H9 (cell line): ENCODE measurements at regions not wholly inside any gene's neighbourhood (a gene's known extent, or its start where the extent isn't known, plus 50 kb on each side); places are given as distances from the start of the nearest gene placed in this dataset.

Experiments used
- DNase-seq: peaks from one replicate; pipeline ENCODE4 v3.0.0-alpha.2; 2017
- H2AFZ ChIP-seq: one replicate; pipeline ENCODE4 v1.6.1; 2013; ENCODE audit warnings: mild to moderate bottlenecking, low read length, control low read depth, moderate library complexity
- H2AK5ac ChIP-seq: 2 replicates; pipeline ENCODE4 v1.6.1; 2013; ENCODE audit warnings: low read length, control low read depth, mixed read lengths; ENCODE audit not compliant: insufficient read length
- H2BK120ac ChIP-seq: one replicate; pipeline ENCODE4 v1.6.1; 2013; ENCODE audit warnings: low read depth, mild to moderate bottlenecking, low read length, control low read depth, inconsistent platforms; ENCODE audit not compliant: poor library complexity, severe bottlenecking
- H2BK12ac ChIP-seq: 2 replicates; pipeline ENCODE4 v1.6.1; 2013; ENCODE audit warnings: low read length, control low read depth, mixed read lengths, low read depth; ENCODE audit not compliant: insufficient read length
- H2BK15ac ChIP-seq: 2 replicates; pipeline ENCODE4 v1.6.1; 2013; ENCODE audit warnings: low read depth, low read length, control low read depth
- H2BK20ac ChIP-seq: one replicate; pipeline ENCODE4 v1.6.1; 2013; ENCODE audit warnings: low read depth, mild to moderate bottlenecking, low read length, control low read depth, inconsistent platforms; ENCODE audit not compliant: poor library complexity, severe bottlenecking
- H2BK5ac ChIP-seq: 2 replicates; pipeline ENCODE4 v1.6.1; 2013; ENCODE audit warnings: low read length, control low read depth, mixed read lengths; ENCODE audit not compliant: insufficient read length
- H3K14ac ChIP-seq: 2 replicates; pipeline ENCODE4 v1.6.1; 2013; ENCODE audit warnings: low read length, control low read depth; ENCODE audit not compliant: insufficient read depth
- H3K18ac ChIP-seq: 2 replicates; pipeline ENCODE4 v1.6.1; 2013; ENCODE audit warnings: low read depth, mild to moderate bottlenecking, mixed read lengths, low read length, control low read depth; ENCODE audit not compliant: insufficient read length
- H3K23ac ChIP-seq: 2 replicates; pipeline ENCODE4 v1.6.1; 2013; ENCODE audit warnings: low read length, control low read depth, mixed read lengths, low read depth; ENCODE audit not compliant: insufficient read length
- H3K23me2 ChIP-seq: 2 replicates; pipeline ENCODE4 v1.6.1; 2013; ENCODE audit warnings: low read depth, mild to moderate bottlenecking, mixed read lengths, low read length, control low read depth; ENCODE audit not compliant: insufficient read length, poor library complexity, severe bottlenecking
- H3K27ac ChIP-seq: 2 replicates; pipeline ENCODE4 v1.5.1; 2013; ENCODE audit warnings: low read length, control low read depth, mixed read lengths, low read depth; ENCODE audit not compliant: insufficient read length
- H3K27me3 ChIP-seq: 2 replicates; pipeline ENCODE4 v1.6.1; 2013; ENCODE audit warnings: low read length, control low read depth, inconsistent platforms; ENCODE audit not compliant: insufficient read depth
- H3K4ac ChIP-seq: 2 replicates; pipeline ENCODE4 v1.6.1; 2013; ENCODE audit warnings: low read depth, mild to moderate bottlenecking, control low read depth, inconsistent platforms, low read length, moderate library complexity
- H3K4me1 ChIP-seq: 2 replicates; pipeline ENCODE4 v1.6.1; 2013; ENCODE audit warnings: low read length, control low read depth, inconsistent platforms; ENCODE audit not compliant: insufficient read depth
- H3K4me2 ChIP-seq: 2 replicates; pipeline ENCODE4 v1.6.1; 2013; ENCODE audit warnings: low read length, control low read depth, mixed read lengths; ENCODE audit not compliant: insufficient read length, insufficient read depth
- H3K56ac ChIP-seq: 2 replicates; pipeline ENCODE4 v1.6.1; 2013; ENCODE audit warnings: low read depth, mild to moderate bottlenecking, mixed read lengths, low read length, control low read depth; ENCODE audit not compliant: insufficient read length
- H3K79me1 ChIP-seq: 2 replicates; pipeline ENCODE4 v1.6.1; 2013; ENCODE audit warnings: low read depth, mild to moderate bottlenecking, moderate library complexity, low read length, control low read depth, inconsistent platforms; ENCODE audit not compliant: insufficient read depth, poor library complexity, severe bottlenecking
- H3K79me2 ChIP-seq: 2 replicates; pipeline ENCODE4 v1.6.1; 2013; ENCODE audit warnings: low read length, control low read depth, inconsistent platforms; ENCODE audit not compliant: insufficient read depth
- H3K9ac ChIP-seq: 2 replicates; pipeline ENCODE4 v1.6.1; 2013; ENCODE audit warnings: low read length, control low read depth, mixed read lengths; ENCODE audit not compliant: insufficient read length; ENCODE audit errors: extremely low read depth
- H3K9me3 ChIP-seq: one replicate; pipeline ENCODE4 v1.6.1; 2013; ENCODE audit warnings: low read depth, low read length, inconsistent platforms; ENCODE audit not compliant: control insufficient read depth
- H3T11ph ChIP-seq: one replicate; pipeline ENCODE4 v1.6.1; 2013; ENCODE audit warnings: mild to moderate bottlenecking, low read length, control low read depth, inconsistent platforms
- H4K20me1 ChIP-seq: one replicate; pipeline ENCODE4 v1.6.1; 2013; ENCODE audit not compliant: control insufficient read depth, insufficient read length, insufficient read depth
- H4K5ac ChIP-seq: 2 replicates; pipeline ENCODE4 v1.6.1; 2013; ENCODE audit warnings: low read depth, mild to moderate bottlenecking, mixed read lengths, low read length, control low read depth; ENCODE audit not compliant: insufficient read length
- H4K8ac ChIP-seq: replicated peaks from 2 replicates; pipeline ENCODE4 v1.6.1; 2013; ENCODE audit warnings: low read length, control low read depth, mixed read lengths, low read depth; ENCODE audit not compliant: insufficient read length
- H4K91ac ChIP-seq: 2 replicates; pipeline ENCODE4 v1.6.1; 2013; ENCODE audit warnings: low read depth, mild to moderate bottlenecking, moderate library complexity, mixed read lengths, low read length, control low read depth; ENCODE audit not compliant: insufficient read length
- H3K27ac Mint-ChIP-seq, 3 experiments: 2 replicates in 2 of 3; 3 replicates in 1 of 3; pipeline ENCODE4 v1.8.0; 2020 to 2021; ENCODE audit warnings: mixed read lengths in 3 of 3, mild to moderate bottlenecking in 1 of 3, moderate library complexity in 1 of 3
- H3K27me3 Mint-ChIP-seq: 2 replicates; pipeline ENCODE4 v1.8.0; 2021; ENCODE audit warnings: low read depth, mild to moderate bottlenecking, moderate library complexity, mixed read lengths
- H3K36me3 Mint-ChIP-seq, 3 experiments: 2 replicates in 2 of 3; 3 replicates in 1 of 3; pipeline ENCODE4 v1.8.0; 2020 to 2021; ENCODE audit warnings: low read depth in 3 of 3, mixed read lengths in 3 of 3; ENCODE audit not compliant: insufficient read depth in 1 of 3
- H3K4me1 Mint-ChIP-seq, 2 experiments: 2 replicates each; pipeline ENCODE4 v1.8.0; 2020; ENCODE audit warnings: mixed read lengths in 2 of 2
- H3K4me3 Mint-ChIP-seq, 2 experiments: 2 replicates in 1 of 2; 3 replicates in 1 of 2; pipeline ENCODE4 v1.8.0; 2020 to 2021; ENCODE audit warnings: mild to moderate bottlenecking in 2 of 2, mixed read lengths in 2 of 2, moderate library complexity in 1 of 2
- H3K9me3 Mint-ChIP-seq, 2 experiments: 2 replicates in 1 of 2; 3 replicates in 1 of 2; pipeline ENCODE4 v1.8.0; 2020; ENCODE audit warnings: mild to moderate bottlenecking in 2 of 2, mixed read lengths in 2 of 2, moderate library complexity in 1 of 2
- WGBS: extraction: QIAGEN DNeasy Blood & Tissue Kit; methylation state at CpG from one replicate; pipeline ENCODE4 v1.1.7; 2013; ENCODE audit warnings: missing lambda C conversion rate, low lambda C conversion rate, mixed read lengths; ENCODE audit not compliant: insufficient read length; ENCODE audit errors: extremely low coverage; 5-methylcytosine and 5-hydroxymethylcytosine counted together
- TF ChIP-seq, protein P1 (sequence below): fragments of 200-600 bp; sonication (generic); conservative IDR thresholded peaks from 3 replicates; pipeline ENCODE4 v1.8.0; 2021; ENCODE audit warnings: antibody characterized with exemption, mild to moderate bottlenecking

DNA sequence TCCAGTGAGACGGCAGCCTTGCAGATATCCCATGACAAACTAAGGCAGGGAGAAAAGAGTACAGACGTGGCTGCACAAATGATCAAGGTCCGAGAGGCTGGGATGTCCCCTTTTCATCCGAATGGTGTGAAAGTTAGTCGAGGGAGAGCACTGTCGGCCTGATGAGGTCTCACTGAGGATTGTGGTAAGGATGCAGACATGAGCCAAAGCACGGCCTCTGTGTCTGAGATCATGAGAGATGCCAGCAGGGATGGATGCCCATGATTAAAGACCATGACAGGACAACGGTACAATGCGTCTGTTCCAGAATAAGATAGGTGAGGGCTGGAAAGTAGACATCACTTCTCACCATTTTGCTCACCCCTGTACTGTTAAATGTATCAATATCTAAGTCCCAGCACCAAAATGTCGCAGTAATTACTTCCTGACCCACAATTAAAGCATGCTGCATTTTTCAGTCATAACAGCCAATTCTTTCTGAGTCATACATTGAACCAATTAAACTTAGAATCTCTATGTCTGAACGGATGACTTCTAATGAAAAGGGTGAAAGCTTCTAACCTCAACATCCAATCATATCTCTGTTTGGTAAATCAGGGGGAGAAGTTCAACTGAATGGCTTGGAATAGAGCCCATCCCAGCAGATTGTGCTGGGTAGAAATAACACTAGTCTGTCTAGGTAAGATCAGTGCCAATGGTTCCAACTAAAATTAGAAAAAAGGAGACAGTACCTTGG lies 249.6 kb upstream of the SOX5 start:
- no peak overlapping the region for H3K4ac ChIP-seq
- no peak overlapping the region for H3K27ac ChIP-seq
- H2AFZ ChIP-seq = no peak overlapping the region
- H3K56ac ChIP-seq = no peak overlapping the region
- no peaks in the 10 kb centered on the region for H3K79me1 ChIP-seq
- H2BK12ac ChIP-seq = no peak overlapping the region
- no peak overlapping the region for H3K18ac ChIP-seq
- H2BK120ac ChIP-seq = no peak overlapping the region
- no peak overlapping the region for H2BK15ac ChIP-seq
- no peak overlapping the region for H3K9ac ChIP-seq
- Mint-ChIP-seq H3K27me3 (no peaks in the 10 kb centered on the region), H3K4me3 (no peak overlapping the region), H3K36me3 (peaks cover 0 to 13% (median 6%) of the 10 kb centered on the region in 3 experiments; a peak in 5 of 7 replicates), H3K9me3 (peaks cover 7% of the 10 kb centered on the region in 2 experiments), H3K4me1 (peaks cover 14 to 16% of the 10 kb centered on the region in 2 experiments), H3K27ac (no peak overlapping the region; a peak in 1 of 7 replicates)
- no peak overlapping the region for H3K4me2 ChIP-seq
- H3K4me1 ChIP-seq = no peaks in the 10 kb centered on the region; the same call in 1 of the 2 replicates
- no peak overlapping the region for H2AK5ac ChIP-seq
- H4K20me1 ChIP-seq = no peaks in the 10 kb centered on the region
- no peak overlapping the region for H2BK5ac ChIP-seq
- TF ChIP-seq, protein P1, sequence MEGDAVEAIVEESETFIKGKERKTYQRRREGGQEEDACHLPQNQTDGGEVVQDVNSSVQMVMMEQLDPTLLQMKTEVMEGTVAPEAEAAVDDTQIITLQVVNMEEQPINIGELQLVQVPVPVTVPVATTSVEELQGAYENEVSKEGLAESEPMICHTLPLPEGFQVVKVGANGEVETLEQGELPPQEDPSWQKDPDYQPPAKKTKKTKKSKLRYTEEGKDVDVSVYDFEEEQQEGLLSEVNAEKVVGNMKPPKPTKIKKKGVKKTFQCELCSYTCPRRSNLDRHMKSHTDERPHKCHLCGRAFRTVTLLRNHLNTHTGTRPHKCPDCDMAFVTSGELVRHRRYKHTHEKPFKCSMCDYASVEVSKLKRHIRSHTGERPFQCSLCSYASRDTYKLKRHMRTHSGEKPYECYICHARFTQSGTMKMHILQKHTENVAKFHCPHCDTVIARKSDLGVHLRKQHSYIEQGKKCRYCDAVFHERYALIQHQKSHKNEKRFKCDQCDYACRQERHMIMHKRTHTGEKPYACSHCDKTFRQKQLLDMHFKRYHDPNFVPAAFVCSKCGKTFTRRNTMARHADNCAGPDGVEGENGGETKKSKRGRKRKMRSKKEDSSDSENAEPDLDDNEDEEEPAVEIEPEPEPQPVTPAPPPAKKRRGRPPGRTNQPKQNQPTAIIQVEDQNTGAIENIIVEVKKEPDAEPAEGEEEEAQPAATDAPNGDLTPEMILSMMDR = no peak
- WGBS = no CpG with 5 or more reads among the region's 11 CpGs
- H3K27me3 ChIP-seq = no peaks in the 10 kb centered on the region
- H3K14ac ChIP-seq = no peak overlapping the region
- no peaks in the 10 kb centered on the region for H3K9me3 ChIP-seq
- no peak overlapping the region for H3K23ac ChIP-seq
- H3T11ph ChIP-seq = no peak overlapping the region
- H4K5ac ChIP-seq = no peak overlapping the region
- no peak overlapping the region for H4K8ac ChIP-seq
- H3K79me2 ChIP-seq = no peaks in the 10 kb centered on the region
- H4K91ac ChIP-seq = no peak overlapping the region
- no peak overlapping the region for H2BK20ac ChIP-seq
- H3K23me2 ChIP-seq = no peaks in the 10 kb centered on the region
- no peak for DNase-seq
